ENCODE measurements at regions not wholly inside any gene's neighbourhood (a gene's known extent, or its start where the extent isn't known, plus 50 kb on each side); places are given as distances from the start of the nearest gene placed in this dataset.
"Not testable (repeated sequence)": the region's sequence is repeated elsewhere in the genome, so short reads cannot be mapped to it uniquely, and the experiment has no call there.

- no peak overlapping the region for H3K4me3 ChIP-seq (ENCODE audit: low read depth, low read length)
- DNase-seq (ENCODE audit: low read depth), result peak; percentile 26
Observed at GRCh38 chr10:59465088-59465487, 102.7 kb upstream of the FAM13C start.

GRCh38 chr10:59464483-59464882, 102.1 kb upstream of the FAM13C start:
- no peak for DNase-seq (ENCODE audit: low read depth)
- H3K4me3 ChIP-seq (ENCODE audit: low read depth, low read length), result no peak overlapping the region

- DNase-seq (ENCODE audit: low read depth), result no peak
Observed at GRCh38 chr10:59463909-59464308, 101.6 kb upstream of the FAM13C start.

DNA sequence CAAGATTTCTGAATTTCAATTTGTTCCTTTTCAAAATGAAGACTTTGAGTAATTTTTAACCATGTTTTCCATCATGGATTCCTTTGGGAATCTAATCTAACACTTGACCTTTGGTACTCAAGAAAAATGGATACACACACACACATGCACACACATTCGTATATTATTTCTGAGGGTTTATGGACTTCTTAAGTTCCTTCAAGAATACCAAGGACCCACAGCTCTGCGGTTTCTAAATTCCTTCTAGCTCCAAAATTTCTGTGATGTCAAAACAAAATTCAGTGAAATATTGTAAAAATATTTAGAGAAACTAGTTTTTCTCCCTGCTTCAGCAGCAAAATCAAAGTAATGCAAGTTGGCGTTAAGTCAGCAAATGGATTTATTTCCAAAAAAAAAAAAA, 98.3 kb upstream of the FAM13C start:
- no peak for DNase-seq (ENCODE audit: low read depth)
- H3K4me3 ChIP-seq (ENCODE audit: low read depth, low read length), result no peak overlapping the region

More at GRCh38 chr10:59463909-59464308, 101.6 kb upstream of the FAM13C start:
- H3K4me3 ChIP-seq (ENCODE audit: low read depth, low read length), result no peak overlapping the region

DNA sequence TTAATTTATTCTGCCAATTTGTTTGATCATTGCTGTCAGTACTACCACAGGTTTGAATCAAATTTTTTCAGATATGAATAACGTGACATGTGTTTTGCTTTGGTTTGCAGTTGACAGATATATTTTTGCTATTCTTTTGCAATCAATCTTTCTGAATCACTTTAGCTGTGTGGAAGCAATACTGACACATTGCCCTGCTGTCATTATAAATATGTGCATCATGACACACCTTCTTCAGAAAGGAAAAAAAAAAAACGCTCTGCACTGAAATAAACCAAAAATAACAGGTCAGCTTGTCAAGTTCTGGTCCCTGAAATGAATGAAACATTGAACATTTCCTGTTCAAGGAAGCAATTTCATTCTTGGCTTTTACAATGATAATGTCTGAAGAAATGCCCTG, 93.8 kb upstream of the FAM13C start:
- no peak for DNase-seq (ENCODE audit: low read depth)

DNA sequence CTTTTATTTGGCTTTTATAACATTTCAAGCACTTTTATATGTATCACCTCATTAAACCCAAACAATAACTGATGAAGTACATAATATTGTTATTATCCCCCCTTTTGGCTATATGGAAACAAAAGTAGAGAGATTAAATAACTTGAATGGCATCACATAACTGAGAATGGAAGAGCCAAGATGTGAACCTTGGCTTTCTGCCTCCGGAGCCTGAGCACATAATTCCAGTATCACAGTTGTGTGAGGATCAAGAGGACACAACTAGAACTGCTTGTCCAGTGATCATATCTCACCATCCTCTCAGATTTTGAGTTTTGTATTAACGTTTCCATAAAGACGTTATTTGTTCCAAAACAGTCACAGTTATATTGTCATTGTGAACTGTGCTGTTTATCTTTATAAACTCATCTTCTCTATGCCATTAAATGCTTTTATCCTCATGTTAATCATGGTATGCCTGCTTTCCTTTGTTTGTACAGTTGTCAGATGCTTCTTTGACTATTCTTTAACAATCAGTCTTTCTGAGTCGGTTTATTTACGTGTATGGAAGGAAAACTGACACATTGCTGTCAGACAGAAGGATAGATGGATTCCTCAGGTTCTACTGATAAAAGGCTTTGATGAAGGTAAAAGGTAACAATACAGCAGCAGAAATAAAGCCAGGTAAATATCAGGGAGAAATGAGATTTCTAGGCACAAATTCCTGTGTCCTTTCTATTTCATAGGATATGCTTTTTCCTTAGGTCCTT, 92.0 kb upstream of the FAM13C start:
- DNase-seq (ENCODE audit: low read depth), result no peak
- H3K4me3 ChIP-seq (ENCODE audit: low read depth, low read length), result no peak overlapping the region

More for the DNA sequence above, 93.8 kb upstream of the FAM13C start:
- no peak overlapping the region for H3K4me3 ChIP-seq (ENCODE audit: low read depth, low read length)

GRCh38 chr10:59448616-59449015, 86.3 kb upstream of the FAM13C start:
- H3K4me3 ChIP-seq (ENCODE audit: low read depth, low read length), result no peak overlapping the region
- no peak for DNase-seq (ENCODE audit: low read depth)

GRCh38 chr10:59435707-59436106, 73.4 kb upstream of the FAM13C start:
- H3K4me3 ChIP-seq (ENCODE audit: low read depth, low read length), result no peak overlapping the region

DNA sequence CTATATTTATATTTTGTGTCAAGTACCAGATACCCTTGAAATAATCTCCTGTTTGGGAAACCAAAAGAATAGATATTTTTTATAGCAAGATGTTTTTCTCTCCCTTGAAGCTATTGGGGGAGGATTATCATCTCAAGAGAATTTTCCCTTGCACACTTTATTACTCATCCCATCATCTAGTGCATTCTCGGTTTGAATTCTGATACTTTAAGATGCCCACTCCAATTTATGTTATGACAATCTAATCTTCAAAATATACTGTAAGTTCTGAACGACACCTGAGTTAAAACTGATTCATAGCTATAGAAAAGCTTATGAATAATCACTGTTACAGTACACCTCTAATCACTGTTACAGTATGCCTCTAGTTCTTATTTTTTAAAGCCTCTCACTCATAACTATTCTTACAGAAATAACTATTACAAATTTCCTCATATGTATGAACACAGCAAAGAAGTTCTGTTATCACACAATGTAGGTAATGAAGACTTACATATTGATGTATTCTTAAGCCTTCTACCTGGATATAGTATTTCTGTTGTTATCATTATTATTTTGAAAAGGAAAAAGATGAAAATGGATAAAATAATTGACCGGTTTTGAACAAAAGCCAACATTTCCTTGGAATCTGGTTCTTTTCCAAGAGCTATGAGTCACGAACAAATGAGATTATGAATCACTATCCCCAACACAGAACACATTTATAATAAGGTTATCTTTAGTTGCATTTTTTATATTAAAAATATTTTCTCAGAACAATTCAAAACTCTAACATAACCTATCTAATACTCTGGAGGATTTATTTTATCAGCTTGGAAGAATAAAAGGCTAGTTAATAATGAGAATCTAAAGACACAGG, 72.3 kb upstream of the FAM13C start:
- H3K4me3 ChIP-seq (ENCODE audit: low read depth, low read length), result no peak overlapping the region
- peak; percentile 30 for DNase-seq (ENCODE audit: low read depth)

More at GRCh38 chr10:59435707-59436106, 73.4 kb upstream of the FAM13C start:
- no peak for DNase-seq (ENCODE audit: low read depth)

DNA sequence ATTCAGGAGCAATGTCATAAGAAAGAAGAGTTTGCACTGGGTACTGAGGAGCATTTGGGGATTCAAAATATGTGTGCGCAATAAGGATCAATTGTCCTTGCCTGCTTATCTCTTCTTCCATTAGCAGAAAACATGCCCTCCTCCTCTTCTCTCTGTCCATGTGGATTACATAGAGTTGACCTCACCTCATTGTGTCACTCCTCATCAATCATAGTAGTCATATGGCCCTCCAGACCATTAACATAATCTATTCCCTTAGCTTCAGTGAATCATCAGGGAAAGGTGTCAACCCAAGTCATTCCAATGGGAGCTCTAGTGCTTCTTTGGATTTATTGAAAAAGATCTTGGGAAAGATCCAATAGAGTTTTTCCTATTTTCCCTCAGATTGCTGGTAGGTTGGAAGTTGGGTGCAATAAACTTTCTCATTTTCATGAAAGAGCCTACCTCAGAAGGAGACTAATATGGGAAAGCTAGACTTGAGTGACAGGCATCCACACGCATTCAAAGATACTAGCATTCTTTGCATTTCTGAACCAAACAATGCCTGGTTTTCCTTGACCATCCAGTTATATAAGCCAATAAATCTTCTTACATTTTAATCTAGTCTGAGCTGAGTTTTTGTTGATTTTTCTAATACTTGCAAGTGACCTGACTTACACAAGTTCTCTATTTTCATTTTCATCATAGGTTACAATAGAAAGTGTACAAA, 71.5 kb upstream of the FAM13C start:
- DNase-seq (ENCODE audit: low read depth), result no peak
- no peak overlapping the region for H3K4me3 ChIP-seq (ENCODE audit: low read depth, low read length)

GRCh38 chr10:59432207-59432900, 70.0 kb upstream of the FAM13C start:
- DNase-seq (ENCODE audit: low read depth), result peak; percentile 19
- no peak overlapping the region for H3K4me3 ChIP-seq (ENCODE audit: low read depth, low read length)

- not testable (repeated sequence) for H3K4me3 ChIP-seq (ENCODE audit: low read depth, low read length); DNase-seq (ENCODE audit: low read depth)
Observed at GRCh38 chr10:59413795-59414194, 51.4 kb upstream of the FAM13C start.

Measured in skeletal muscle cell (primary cell).